ENCODE measurements at regions not wholly inside any gene's neighbourhood (a gene's known extent, or its start where the extent isn't known, plus 50 kb on each side); places are given as distances from the start of the nearest gene placed in this dataset.

DNA sequence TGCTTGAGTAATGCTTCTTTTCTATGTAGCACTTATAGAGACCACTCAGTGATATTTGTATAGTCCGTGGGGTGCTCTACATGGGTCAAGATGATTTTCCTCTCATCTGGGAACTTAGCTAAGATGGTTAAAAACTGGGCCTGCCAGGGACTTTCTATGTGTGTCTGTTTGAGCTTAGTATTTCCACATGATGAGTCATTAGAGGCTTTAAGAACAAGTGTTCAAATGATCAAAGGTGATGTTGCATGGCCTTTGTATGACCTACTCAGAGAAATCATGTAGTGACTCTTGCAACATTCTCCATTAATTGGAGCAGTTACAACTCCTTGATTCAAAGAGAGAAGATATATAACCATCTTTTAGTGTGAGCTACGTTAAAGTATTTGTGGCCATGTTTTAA is 1480.5 kb upstream of the IGFBP7 start:
- TF ChIP-seq, protein P1, sequence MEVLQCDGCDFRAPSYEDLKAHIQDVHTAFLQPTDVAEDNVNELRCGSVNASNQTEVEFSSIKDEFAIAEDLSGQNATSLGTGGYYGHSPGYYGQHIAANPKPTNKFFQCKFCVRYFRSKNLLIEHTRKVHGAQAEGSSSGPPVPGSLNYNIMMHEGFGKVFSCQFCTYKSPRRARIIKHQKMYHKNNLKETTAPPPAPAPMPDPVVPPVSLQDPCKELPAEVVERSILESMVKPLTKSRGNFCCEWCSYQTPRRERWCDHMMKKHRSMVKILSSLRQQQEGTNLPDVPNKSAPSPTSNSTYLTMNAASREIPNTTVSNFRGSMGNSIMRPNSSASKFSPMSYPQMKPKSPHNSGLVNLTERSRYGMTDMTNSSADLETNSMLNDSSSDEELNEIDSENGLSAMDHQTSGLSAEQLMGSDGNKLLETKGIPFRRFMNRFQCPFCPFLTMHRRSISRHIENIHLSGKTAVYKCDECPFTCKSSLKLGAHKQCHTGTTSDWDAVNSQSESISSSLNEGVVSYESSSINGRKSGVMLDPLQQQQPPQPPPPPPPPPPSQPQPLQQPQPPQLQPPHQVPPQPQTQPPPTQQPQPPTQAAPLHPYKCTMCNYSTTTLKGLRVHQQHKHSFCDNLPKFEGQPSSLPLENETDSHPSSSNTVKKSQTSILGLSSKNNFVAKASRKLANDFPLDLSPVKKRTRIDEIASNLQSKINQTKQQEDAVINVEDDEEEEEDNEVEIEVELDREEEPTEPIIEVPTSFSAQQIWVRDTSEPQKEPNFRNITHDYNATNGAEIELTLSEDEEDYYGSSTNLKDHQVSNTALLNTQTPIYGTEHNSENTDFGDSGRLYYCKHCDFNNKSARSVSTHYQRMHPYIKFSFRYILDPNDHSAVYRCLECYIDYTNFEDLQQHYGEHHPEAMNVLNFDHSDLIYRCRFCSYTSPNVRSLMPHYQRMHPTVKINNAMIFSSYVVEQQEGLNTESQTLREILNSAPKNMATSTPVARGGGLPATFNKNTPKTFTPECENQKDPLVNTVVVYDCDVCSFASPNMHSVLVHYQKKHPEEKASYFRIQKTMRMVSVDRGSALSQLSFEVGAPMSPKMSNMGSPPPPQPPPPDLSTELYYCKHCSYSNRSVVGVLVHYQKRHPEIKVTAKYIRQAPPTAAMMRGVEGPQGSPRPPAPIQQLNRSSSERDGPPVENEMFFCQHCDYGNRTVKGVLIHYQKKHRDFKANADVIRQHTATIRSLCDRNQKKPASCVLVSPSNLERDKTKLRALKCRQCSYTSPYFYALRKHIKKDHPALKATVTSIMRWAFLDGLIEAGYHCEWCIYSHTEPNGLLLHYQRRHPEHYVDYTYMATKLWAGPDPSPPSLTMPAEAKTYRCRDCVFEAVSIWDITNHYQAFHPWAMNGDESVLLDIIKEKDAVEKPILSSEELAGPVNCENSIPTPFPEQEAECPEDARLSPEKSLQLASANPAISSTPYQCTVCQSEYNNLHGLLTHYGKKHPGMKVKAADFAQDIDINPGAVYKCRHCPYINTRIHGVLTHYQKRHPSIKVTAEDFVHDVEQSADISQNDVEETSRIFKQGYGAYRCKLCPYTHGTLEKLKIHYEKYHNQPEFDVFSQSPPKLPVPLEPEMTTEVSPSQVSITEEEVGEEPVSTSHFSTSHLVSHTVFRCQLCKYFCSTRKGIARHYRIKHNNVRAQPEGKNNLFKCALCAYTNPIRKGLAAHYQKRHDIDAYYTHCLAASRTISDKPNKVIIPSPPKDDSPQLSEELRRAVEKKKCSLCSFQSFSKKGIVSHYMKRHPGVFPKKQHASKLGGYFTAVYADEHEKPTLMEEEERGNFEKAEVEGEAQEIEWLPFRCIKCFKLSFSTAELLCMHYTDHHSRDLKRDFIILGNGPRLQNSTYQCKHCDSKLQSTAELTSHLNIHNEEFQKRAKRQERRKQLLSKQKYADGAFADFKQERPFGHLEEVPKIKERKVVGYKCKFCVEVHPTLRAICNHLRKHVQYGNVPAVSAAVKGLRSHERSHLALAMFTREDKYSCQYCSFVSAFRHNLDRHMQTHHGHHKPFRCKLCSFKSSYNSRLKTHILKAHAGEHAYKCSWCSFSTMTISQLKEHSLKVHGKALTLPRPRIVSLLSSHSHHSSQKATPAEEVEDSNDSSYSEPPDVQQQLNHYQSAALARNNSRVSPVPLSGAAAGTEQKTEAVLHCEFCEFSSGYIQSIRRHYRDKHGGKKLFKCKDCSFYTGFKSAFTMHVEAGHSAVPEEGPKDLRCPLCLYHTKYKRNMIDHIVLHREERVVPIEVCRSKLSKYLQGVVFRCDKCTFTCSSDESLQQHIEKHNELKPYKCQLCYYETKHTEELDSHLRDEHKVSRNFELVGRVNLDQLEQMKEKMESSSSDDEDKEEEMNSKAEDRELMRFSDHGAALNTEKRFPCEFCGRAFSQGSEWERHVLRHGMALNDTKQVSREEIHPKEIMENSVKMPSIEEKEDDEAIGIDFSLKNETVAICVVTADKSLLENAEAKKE (CRISPR knock-in tag; IDR thresholded peaks at IDR 0.05): no peak
- TF ChIP-seq, protein P2, sequence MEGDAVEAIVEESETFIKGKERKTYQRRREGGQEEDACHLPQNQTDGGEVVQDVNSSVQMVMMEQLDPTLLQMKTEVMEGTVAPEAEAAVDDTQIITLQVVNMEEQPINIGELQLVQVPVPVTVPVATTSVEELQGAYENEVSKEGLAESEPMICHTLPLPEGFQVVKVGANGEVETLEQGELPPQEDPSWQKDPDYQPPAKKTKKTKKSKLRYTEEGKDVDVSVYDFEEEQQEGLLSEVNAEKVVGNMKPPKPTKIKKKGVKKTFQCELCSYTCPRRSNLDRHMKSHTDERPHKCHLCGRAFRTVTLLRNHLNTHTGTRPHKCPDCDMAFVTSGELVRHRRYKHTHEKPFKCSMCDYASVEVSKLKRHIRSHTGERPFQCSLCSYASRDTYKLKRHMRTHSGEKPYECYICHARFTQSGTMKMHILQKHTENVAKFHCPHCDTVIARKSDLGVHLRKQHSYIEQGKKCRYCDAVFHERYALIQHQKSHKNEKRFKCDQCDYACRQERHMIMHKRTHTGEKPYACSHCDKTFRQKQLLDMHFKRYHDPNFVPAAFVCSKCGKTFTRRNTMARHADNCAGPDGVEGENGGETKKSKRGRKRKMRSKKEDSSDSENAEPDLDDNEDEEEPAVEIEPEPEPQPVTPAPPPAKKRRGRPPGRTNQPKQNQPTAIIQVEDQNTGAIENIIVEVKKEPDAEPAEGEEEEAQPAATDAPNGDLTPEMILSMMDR (conservative IDR thresholded peaks at IDR 0.05; ENCODE audit: low read depth in 2 of 2): no peak

All from GM23338 (cell line).